ENCODE measurements at regions not wholly inside any gene's neighbourhood (a gene's known extent, or its start where the extent isn't known, plus 50 kb on each side); places are given as distances from the start of the nearest gene placed in this dataset.

DNA sequence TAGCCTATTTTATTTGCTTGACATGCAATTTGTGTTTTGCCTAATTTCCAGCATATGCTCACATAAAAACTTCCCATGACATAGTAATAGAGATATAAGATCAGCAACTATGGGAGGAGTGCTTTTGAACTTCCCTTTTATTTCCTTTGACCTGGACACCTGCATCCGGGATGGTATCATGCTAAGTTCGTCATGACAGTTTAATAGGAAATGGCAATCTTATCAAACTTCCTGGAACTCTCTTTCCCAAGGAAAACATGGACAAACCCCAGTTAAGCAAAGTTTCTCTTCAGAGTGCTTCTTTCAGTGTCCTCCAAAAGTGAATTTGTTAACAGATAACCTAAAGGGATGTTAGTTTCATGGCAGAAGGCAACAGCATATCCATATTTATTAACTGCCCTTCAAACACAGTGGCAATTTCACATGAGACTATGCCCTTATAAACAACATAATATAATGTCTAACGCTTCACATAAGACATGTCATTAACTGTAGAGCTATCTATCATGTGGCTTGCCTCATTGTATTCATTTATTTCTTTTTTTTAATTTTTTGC lies 474.7 kb upstream of the SEMA3A start:
- Mint-ChIP-seq H3K27ac (ENCODE audit: unreplicated experiment) (no peak overlapping the region), H3K4me1 (ENCODE audit: low read depth, unreplicated experiment) (peaks cover 11% of the 10 kb centered on the region), H3K27me3 (ENCODE audit: insufficient read depth, unreplicated experiment) (no peaks in the 10 kb centered on the region), H3K4me3 (ENCODE audit: unreplicated experiment) (no peak overlapping the region), H3K36me3 (ENCODE audit: insufficient read depth, unreplicated experiment) (peaks cover 4% of the 10 kb centered on the region), H3K9me3 (ENCODE audit: unreplicated experiment) (no peaks in the 10 kb centered on the region)
- intact Hi-C loops (cut with micrococcal nuclease; ENCODE audit: unreplicated experiment), result no loop called here
- no TSS peak for BruUV-seq (replicated peaks)
- no peak overlapping the region for H3K4me3 ChIP-seq (ENCODE audit: low read depth, low read length)
- CTCF ChIA-PET, result no interaction called here
- H3K9me3 ChIP-seq, result no peaks in the 10 kb centered on the region
- POLR2A ChIA-PET, result no interaction called here
- H3K27me3 ChIP-seq (replicated peaks; ENCODE audit: control insufficient read depth, insufficient read depth, low read length), result no peaks in the 10 kb centered on the region
- H3K4me1 ChIP-seq, result peaks cover 14% of the 10 kb centered on the region
- DNase-seq, result no peak
- no peaks in the 10 kb centered on the region for H3K36me3 ChIP-seq (ENCODE audit: control insufficient read depth, insufficient read depth, low read length)
- TF ChIP-seq CTCF (IDR thresholded peaks at IDR 0.05; ENCODE audit: insufficient read depth in 1 of 2, low read depth in 1 of 2, low read length in 1 of 2, severe bottlenecking in 1 of 2, unreplicated experiment in 1 of 2), result no peak

DNA sequence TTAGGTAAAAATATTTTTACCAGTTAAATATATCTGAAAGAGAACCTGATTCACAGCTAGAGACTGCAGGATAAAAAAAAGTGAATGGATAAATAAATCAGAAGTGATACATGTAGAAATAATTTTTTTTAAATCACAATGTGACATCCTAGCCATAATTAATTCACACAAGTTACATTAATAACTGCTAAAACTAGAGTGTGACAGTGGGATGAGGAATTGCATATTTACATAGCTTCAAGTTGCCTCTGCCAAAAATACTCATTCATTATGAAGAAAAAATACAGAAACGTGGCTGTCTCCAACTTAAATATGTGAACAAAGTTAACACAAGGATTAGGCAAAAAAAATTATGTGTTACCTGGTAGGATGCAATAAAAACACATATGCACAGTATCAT lies 473.5 kb upstream of the SEMA3A start:
- no TSS peak for BruUV-seq (replicated peaks)
- peaks cover 21% of the 10 kb centered on the region for H3K4me1 Mint-ChIP-seq (ENCODE audit: low read depth, unreplicated experiment)
- H3K4me3 Mint-ChIP-seq (ENCODE audit: unreplicated experiment), result no peak overlapping the region
- H3K4me1 ChIP-seq, result peaks cover 26% of the 10 kb centered on the region
- no peaks in the 10 kb centered on the region for H3K27me3 Mint-ChIP-seq (ENCODE audit: insufficient read depth, unreplicated experiment)
- H3K27me3 ChIP-seq (replicated peaks; ENCODE audit: control insufficient read depth, insufficient read depth, low read length), result no peaks in the 10 kb centered on the region
- H3K9me3 Mint-ChIP-seq (ENCODE audit: unreplicated experiment), result no peaks in the 10 kb centered on the region
- intact Hi-C loops (cut with micrococcal nuclease; ENCODE audit: unreplicated experiment), result no loop called here
- ChIA-PET POLR2A (no interaction called here), CTCF (no interaction called here)
- no peak for DNase-seq
- H3K9me3 ChIP-seq, result no peaks in the 10 kb centered on the region
- no peak for TF ChIP-seq CTCF (IDR thresholded peaks at IDR 0.05; ENCODE audit: insufficient read depth in 1 of 2, low read depth in 1 of 2, low read length in 1 of 2, severe bottlenecking in 1 of 2, unreplicated experiment in 1 of 2)
- peaks cover 6% of the 10 kb centered on the region for H3K36me3 Mint-ChIP-seq (ENCODE audit: insufficient read depth, unreplicated experiment)
- no peak overlapping the region for H3K27ac Mint-ChIP-seq (ENCODE audit: unreplicated experiment)
- no peaks in the 10 kb centered on the region for H3K36me3 ChIP-seq (ENCODE audit: control insufficient read depth, insufficient read depth, low read length)
- no peak overlapping the region for H3K4me3 ChIP-seq (ENCODE audit: low read depth, low read length)

- CTCF ChIA-PET, result no interaction called here
- BruUV-seq (replicated peaks), result no TSS peak
- no peak overlapping the region for H3K27ac Mint-ChIP-seq (ENCODE audit: unreplicated experiment)
Measured at GRCh38 chr7:84666651-84667050, 472.1 kb upstream of the SEMA3A start.

More at GRCh38 chr7:84666651-84667050, 472.1 kb upstream of the SEMA3A start:
- H3K27me3 ChIP-seq (replicated peaks; ENCODE audit: control insufficient read depth, insufficient read depth, low read length), result no peaks in the 10 kb centered on the region
- no peaks in the 10 kb centered on the region for H3K36me3 ChIP-seq (ENCODE audit: control insufficient read depth, insufficient read depth, low read length)
- intact Hi-C loops (cut with micrococcal nuclease; ENCODE audit: unreplicated experiment), result no loop called here
- Mint-ChIP-seq H3K9me3 (ENCODE audit: unreplicated experiment) (no peaks in the 10 kb centered on the region), H3K27me3 (ENCODE audit: insufficient read depth, unreplicated experiment) (no peaks in the 10 kb centered on the region), H3K4me1 (ENCODE audit: low read depth, unreplicated experiment) (peaks cover 22% of the 10 kb centered on the region), H3K36me3 (ENCODE audit: insufficient read depth, unreplicated experiment) (peaks cover 6% of the 10 kb centered on the region), H3K4me3 (ENCODE audit: unreplicated experiment) (no peak overlapping the region)
- H3K9me3 ChIP-seq, result no peaks in the 10 kb centered on the region
- no peak for DNase-seq
- peaks cover 28% of the 10 kb centered on the region for H3K4me1 ChIP-seq
- POLR2A ChIA-PET, result no interaction called here
- H3K4me3 ChIP-seq (ENCODE audit: low read depth, low read length), result no peak overlapping the region
- no peak for TF ChIP-seq CTCF (IDR thresholded peaks at IDR 0.05; ENCODE audit: insufficient read depth in 1 of 2, low read depth in 1 of 2, low read length in 1 of 2, severe bottlenecking in 1 of 2, unreplicated experiment in 1 of 2)

Data from Caco-2 (cell line).